ENCODE measurements at regions not wholly inside any gene's neighbourhood (a gene's known extent, or its start where the extent isn't known, plus 50 kb on each side); places are given as distances from the start of the nearest gene placed in this dataset.

GRCh38 chr2:62364791-62365528 is 141.0 kb downstream of the TMEM17 start:
- no peak for DNase-seq

GRCh38 chr2:62363166-62363565 is 142.8 kb downstream of the TMEM17 start:
- no peak for DNase-seq

GRCh38 chr2:62362561-62362960 is 143.4 kb downstream of the TMEM17 start:
- DNase-seq, result no peak

- no peak for DNase-seq
Observed at GRCh38 chr2:62361964-62362363, 144.0 kb downstream of the TMEM17 start.

GRCh38 chr2:62354771-62355561 is 151.0 kb downstream of the TMEM17 start:
- no peak for DNase-seq

GRCh38 chr2:62352031-62352430 is 154.0 kb downstream of the TMEM17 start:
- DNase-seq, result no peak

- no peak for DNase-seq
Observed at GRCh38 chr2:62349788-62350187, 153.9 kb downstream of the B3GNT2 start.

- DNase-seq, result no peak
Observed at GRCh38 chr2:62348700-62349099, 152.8 kb downstream of the B3GNT2 start.

GRCh38 chr2:62347563-62348270 is 151.8 kb downstream of the B3GNT2 start:
- DNase-seq, result no peak

GRCh38 chr2:62344472-62344871 is 148.6 kb downstream of the B3GNT2 start:
- DNase-seq, result no peak

- DNase-seq, result no peak
Observed at GRCh38 chr2:62343636-62344337, 147.9 kb downstream of the B3GNT2 start.

GRCh38 chr2:62343206-62343605 is 147.3 kb downstream of the B3GNT2 start:
- no peak for DNase-seq

GRCh38 chr2:62340994-62341484 is 145.1 kb downstream of the B3GNT2 start:
- DNase-seq, result peak; percentile 50

- no peak for DNase-seq
Observed at GRCh38 chr2:62339837-62340236, 143.9 kb downstream of the B3GNT2 start.

- no peak for DNase-seq
Observed at GRCh38 chr2:62339413-62339812, 143.5 kb downstream of the B3GNT2 start.

GRCh38 chr2:62338111-62338510 is 142.2 kb downstream of the B3GNT2 start:
- DNase-seq, result no peak

- DNase-seq, result no peak
Observed at GRCh38 chr2:62337403-62337802, 141.5 kb downstream of the B3GNT2 start.

- no peak for DNase-seq
Observed at GRCh38 chr2:62335612-62336011, 139.7 kb downstream of the B3GNT2 start.

- DNase-seq, result no peak
Observed at GRCh38 chr2:62334440-62335058, 138.6 kb downstream of the B3GNT2 start.

GRCh38 chr2:62334009-62334408 is 138.1 kb downstream of the B3GNT2 start:
- peak; percentile 73 for DNase-seq

- no peak for DNase-seq
Observed at GRCh38 chr2:62330959-62331358, 135.0 kb downstream of the B3GNT2 start.

GRCh38 chr2:62329797-62330196 is 133.9 kb downstream of the B3GNT2 start:
- no peak for DNase-seq
